PC-9 (cell line): ENCODE measurements at regions not wholly inside any gene's neighbourhood (a gene's known extent, or its start where the extent isn't known, plus 50 kb on each side); places are given as distances from the start of the nearest gene placed in this dataset.

ENCODE experiments used
- BruUV-seq: library from RNA; stranded (reverse); fragments of 400-500 nt; replicated peaks from 2 replicates; lab custom pipeline; 2021; lab: Mats Ljungman, UMichigan
- CTCF ChIA-PET: fragments of 300-600 bp; sonication (Branson Sonifier 250); formaldehyde crosslinking; loops from one replicate; lab custom pipeline; 2022; ENCODE audit warnings: antibody characterized with exemption; lab: Charles Lee
- POLR2A ChIA-PET: fragments of 300-600 bp; sonication (Branson Sonifier 250); formaldehyde crosslinking; loops from one replicate; lab custom pipeline; 2022; ENCODE audit warnings: antibody characterized with exemption; ENCODE audit not compliant: unreplicated experiment; lab: Charles Lee
- DNase-seq, 2 experiments: peaks; one replicate each; pipeline versions ENCODE4 v3.0.0 to v3.0.0-alpha.2; 2015 to 2022; ENCODE audit warnings: mixed read lengths in 1 of 2
- H2AFZ ChIP-seq: fragments of 200-600 bp; sonication (generic); 2 replicates; pipeline ENCODE4 v1.8.1; 2017; ENCODE audit warnings: antibody characterized with exemption
- H3F3A ChIP-seq: fragments of 200-600 bp; sonication (generic); 2 replicates; pipeline ENCODE4 v1.8.1; 2017; ENCODE audit warnings: antibody characterized with exemption, mild to moderate bottlenecking, low read depth; ENCODE audit not compliant: insufficient read depth
- H3K27ac ChIP-seq: fragments of 200-600 bp; sonication (generic); 2 replicates; pipeline ENCODE4 v1.6.1; 2016; ENCODE audit warnings: mixed run types
- H3K27me3 ChIP-seq: fragments of 200-600 bp; sonication (generic); 2 replicates; pipeline ENCODE4 v1.6.1; 2016; ENCODE audit warnings: low read depth, mixed run types; ENCODE audit not compliant: insufficient read depth
- H3K36me3 ChIP-seq: fragments of 200-600 bp; sonication (generic); 2 replicates; pipeline ENCODE4 v1.6.1; 2016; ENCODE audit warnings: low read depth, mixed run types
- H3K4me1 ChIP-seq: fragments of 200-600 bp; sonication (generic); replicated peaks from 2 replicates; pipeline ENCODE4 v1.6.1; 2016; ENCODE audit warnings: mixed run types; ENCODE audit not compliant: insufficient read depth
- H3K4me2 ChIP-seq: fragments of 200-600 bp; sonication (generic); 2 replicates; pipeline ENCODE4 v1.6.1; 2017; ENCODE audit warnings: mixed run types
- H3K4me3 ChIP-seq: fragments of 200-600 bp; sonication (generic); 2 replicates; pipeline ENCODE4 v1.6.1; 2016; ENCODE audit warnings: mixed run types
- H3K79me2 ChIP-seq: fragments of 200-600 bp; sonication (generic); 2 replicates; pipeline ENCODE4 v1.6.1; 2017; ENCODE audit warnings: low read depth, mixed run types
- H3K9me2 ChIP-seq: fragments of 200-600 bp; sonication (generic); 2 replicates; pipeline ENCODE4 v1.8.1; 2017; ENCODE audit warnings: mild to moderate bottlenecking; ENCODE audit not compliant: insufficient read depth
- H3K9me3 ChIP-seq: fragments of 200-600 bp; sonication (generic); 2 replicates; pipeline ENCODE4 v1.8.1; 2016; ENCODE audit warnings: low read depth; ENCODE audit not compliant: insufficient read depth
- H4K20me1 ChIP-seq: fragments of 200-600 bp; sonication (generic); 2 replicates; pipeline ENCODE4 v1.8.1; 2017; ENCODE audit not compliant: insufficient read depth
- CTCF ChIP-seq: fragments of 200-600 bp; sonication (generic); conservative IDR thresholded peaks from 2 replicates; pipeline ENCODE4 v1.6.1; 2017; ENCODE audit warnings: mixed run types, antibody characterized with exemption, mild to moderate bottlenecking, moderate library complexity
- EZH2 ChIP-seq: fragments of 200-600 bp; sonication (generic); IDR thresholded peaks from 2 replicates; pipeline ENCODE4 v1.8.0; 2017; ENCODE audit warnings: antibody characterized with exemption, low read depth
- intact Hi-C: fragments of 100-400 bp; cut with micrococcal nuclease; formaldehyde crosslinking; loops from one replicate; pipeline ENCODE4 v1.10.0; 2022; ENCODE audit not compliant: unreplicated experiment

GRCh38 chr7:19404912-19405329 lies 259.7 kb upstream of the FERD3L start:
- ChIA-PET POLR2A (no interaction called here), CTCF (no interaction called here)
- DNase-seq = peak; percentile 64 to 69
- H3K36me3 ChIP-seq = no peaks in the 10 kb centered on the region
- 0 out of 2 replicates have a peak, but pooled peaks cover 9% of the 10 kb centered on the region for H3K27me3 ChIP-seq
- intact Hi-C loops = no loop called here
- no peak overlapping the region for H2AFZ ChIP-seq
- no peaks in the 10 kb centered on the region for H3F3A ChIP-seq
- no peak overlapping the region for H3K4me2 ChIP-seq
- H3K4me1 ChIP-seq = peaks cover 7% of the 10 kb centered on the region
- H3K79me2 ChIP-seq = no peaks in the 10 kb centered on the region
- no peaks in the 10 kb centered on the region; the same call in 1 of the 2 replicates for H3K9me3 ChIP-seq
- no peaks in the 10 kb centered on the region for H4K20me1 ChIP-seq
- no peak overlapping the region for H3K4me3 ChIP-seq
- no peak overlapping the region for H3K27ac ChIP-seq
- TF ChIP-seq EZH2 (no peak), CTCF (no peak)
- BruUV-seq = no TSS peak
- H3K9me2 ChIP-seq = no peaks in the 10 kb centered on the region

- Histone ChIP-seq H3K27me3 (0 out of 2 replicates have a peak, but pooled peaks cover 8% of the 10 kb centered on the region), H3K9me2 (no peaks in the 10 kb centered on the region), H3K4me1 (peaks cover 7% of the 10 kb centered on the region), H2AFZ (no peak overlapping the region), H3K27ac (no peak overlapping the region), H4K20me1 (no peaks in the 10 kb centered on the region), H3K36me3 (no peaks in the 10 kb centered on the region), H3K9me3 (no peaks in the 10 kb centered on the region; the same call in 1 of the 2 replicates), H3K4me2 (no peak overlapping the region), H3F3A (no peaks in the 10 kb centered on the region), H3K4me3 (no peak overlapping the region), H3K79me2 (no peaks in the 10 kb centered on the region)
- DNase-seq = no peak
- BruUV-seq = no TSS peak
- intact Hi-C loops = no loop called here
- POLR2A ChIA-PET = no interaction called here
- CTCF ChIA-PET = interaction anchor here (0.6 kb wide), 2 partner anchors 739 to 827 kb away, joined by 5 to 8 read pairs; no protein-coding TSS in a partner anchor
- TF ChIP-seq EZH2 (no peak), CTCF (no peak)
These were observed 258.5 kb upstream of the FERD3L start for GRCh38 chr7:19403691-19404090.

GRCh38 chr7:19401461-19401860 lies 256.2 kb upstream of the FERD3L start:
- Histone ChIP-seq H3K4me3 (no peak overlapping the region), H3K27ac (no peak overlapping the region), H4K20me1 (no peaks in the 10 kb centered on the region), H3K4me2 (no peak overlapping the region), H3F3A (no peaks in the 10 kb centered on the region), H3K4me1 (peaks cover 7% of the 10 kb centered on the region), H3K9me3 (no peaks in the 10 kb centered on the region; the same call in 1 of the 2 replicates), H2AFZ (no peak overlapping the region), H3K79me2 (no peaks in the 10 kb centered on the region), H3K9me2 (no peaks in the 10 kb centered on the region), H3K27me3 (no peaks in the 10 kb centered on the region), H3K36me3 (no peaks in the 10 kb centered on the region)
- CTCF ChIA-PET = no interaction called here
- POLR2A ChIA-PET = no interaction called here
- DNase-seq = no peak
- intact Hi-C loops = no loop called here
- BruUV-seq = no TSS peak
- TF ChIP-seq CTCF (no peak), EZH2 (no peak)
